Astrocyte of the spinal cord (primary cell): ENCODE measurements at regions not wholly inside any gene's neighbourhood (a gene's known extent, or its start where the extent isn't known, plus 50 kb on each side); places are given as distances from the start of the nearest gene placed in this dataset.
A peak's percentile ranks its signal among the peaks of the same experiment; 100 is the strongest.

Source experiments
- DNase-seq: peaks from one replicate; pipeline ENCODE4 v3.0.0; 2011; ENCODE audit warnings: low read depth, low spot score
- H3K4me3 ChIP-seq: 2 replicates; pipeline ENCODE4 v1.5.1; 2011; ENCODE audit warnings: low read depth, mild to moderate bottlenecking, low read length, moderate library complexity
- in situ Hi-C: cut with HindIII; loops from 2 replicates; pipeline ENCODE4 v1.10.0; 2017; ENCODE audit warnings: low sequenced_read_pairs
- TF ChIP-seq, protein P1 (sequence below): IDR thresholded peaks from 2 replicates; pipeline ENCODE4 v1.5.1; 2012; ENCODE audit warnings: low read depth, mild to moderate bottlenecking, low read length, inconsistent platforms

DNA sequence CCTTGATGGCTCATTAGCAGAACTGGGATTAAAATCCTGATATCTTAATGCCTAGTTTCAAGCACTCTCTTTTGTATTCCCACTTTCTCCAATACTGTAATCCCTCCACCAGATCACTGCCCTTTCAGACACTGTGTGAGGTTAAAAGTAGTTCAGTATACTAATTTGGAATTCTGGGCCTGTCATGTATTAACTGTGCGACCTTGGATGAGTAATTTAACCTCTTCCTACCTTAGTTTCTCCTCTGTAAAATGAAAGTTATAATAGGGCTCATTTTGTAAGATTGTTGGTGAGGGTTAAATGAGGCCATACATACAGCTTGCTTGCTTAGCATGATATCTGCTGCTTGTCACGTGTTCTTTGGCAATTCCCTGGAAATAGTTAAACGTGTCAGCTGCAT is 207.3 kb upstream of the HS3ST1 start:
- in situ Hi-C loops: no loop called here
- H3K4me3 ChIP-seq: no peak overlapping the region
- no peak for DNase-seq
- TF ChIP-seq, protein P1, sequence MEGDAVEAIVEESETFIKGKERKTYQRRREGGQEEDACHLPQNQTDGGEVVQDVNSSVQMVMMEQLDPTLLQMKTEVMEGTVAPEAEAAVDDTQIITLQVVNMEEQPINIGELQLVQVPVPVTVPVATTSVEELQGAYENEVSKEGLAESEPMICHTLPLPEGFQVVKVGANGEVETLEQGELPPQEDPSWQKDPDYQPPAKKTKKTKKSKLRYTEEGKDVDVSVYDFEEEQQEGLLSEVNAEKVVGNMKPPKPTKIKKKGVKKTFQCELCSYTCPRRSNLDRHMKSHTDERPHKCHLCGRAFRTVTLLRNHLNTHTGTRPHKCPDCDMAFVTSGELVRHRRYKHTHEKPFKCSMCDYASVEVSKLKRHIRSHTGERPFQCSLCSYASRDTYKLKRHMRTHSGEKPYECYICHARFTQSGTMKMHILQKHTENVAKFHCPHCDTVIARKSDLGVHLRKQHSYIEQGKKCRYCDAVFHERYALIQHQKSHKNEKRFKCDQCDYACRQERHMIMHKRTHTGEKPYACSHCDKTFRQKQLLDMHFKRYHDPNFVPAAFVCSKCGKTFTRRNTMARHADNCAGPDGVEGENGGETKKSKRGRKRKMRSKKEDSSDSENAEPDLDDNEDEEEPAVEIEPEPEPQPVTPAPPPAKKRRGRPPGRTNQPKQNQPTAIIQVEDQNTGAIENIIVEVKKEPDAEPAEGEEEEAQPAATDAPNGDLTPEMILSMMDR: no peak

DNA sequence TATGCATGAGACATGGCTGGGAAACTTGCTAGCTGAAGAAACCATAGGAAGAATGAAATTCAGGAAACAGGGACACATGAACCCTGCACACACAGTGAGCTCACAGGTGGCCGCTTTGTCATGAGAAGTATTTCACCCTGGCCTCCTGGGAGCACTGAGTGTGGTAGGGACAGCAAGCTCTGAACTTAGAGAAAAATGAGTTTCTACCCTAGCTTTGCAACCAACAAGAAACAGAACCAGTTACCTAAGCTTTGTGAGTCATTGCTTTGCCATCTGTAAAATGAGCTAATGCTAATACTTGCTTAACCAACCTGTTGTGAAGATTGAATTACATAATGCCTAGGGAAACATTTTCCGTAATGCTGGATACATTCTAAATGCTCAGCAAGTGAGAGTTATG is 206.6 kb upstream of the HS3ST1 start:
- TF ChIP-seq, protein P1: no peak
- in situ Hi-C loops: no loop called here
- no peak overlapping the region for H3K4me3 ChIP-seq
- DNase-seq: peak; percentile 90

DNA sequence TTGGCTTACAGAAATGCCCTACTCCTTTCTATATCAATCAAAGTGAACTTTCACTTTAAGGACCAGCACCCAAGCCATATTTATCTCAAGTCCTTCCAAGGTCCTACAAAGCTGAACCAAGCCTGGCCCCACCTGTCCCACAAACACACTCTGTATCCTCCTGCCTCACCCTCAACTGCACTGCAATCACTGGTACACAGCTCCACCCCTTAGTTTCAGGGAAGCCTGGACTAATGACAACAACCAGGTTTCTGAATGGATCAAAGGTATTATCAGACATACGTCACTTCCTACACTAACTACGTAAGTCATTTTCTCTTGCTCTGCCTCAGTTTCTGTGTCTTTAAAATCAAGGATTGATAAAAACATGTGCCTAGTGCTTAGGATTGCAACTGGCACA is 205.6 kb upstream of the HS3ST1 start:
- no peak overlapping the region for H3K4me3 ChIP-seq
- in situ Hi-C loops: no loop called here
- TF ChIP-seq, protein P1: no peak
- no peak for DNase-seq

DNA sequence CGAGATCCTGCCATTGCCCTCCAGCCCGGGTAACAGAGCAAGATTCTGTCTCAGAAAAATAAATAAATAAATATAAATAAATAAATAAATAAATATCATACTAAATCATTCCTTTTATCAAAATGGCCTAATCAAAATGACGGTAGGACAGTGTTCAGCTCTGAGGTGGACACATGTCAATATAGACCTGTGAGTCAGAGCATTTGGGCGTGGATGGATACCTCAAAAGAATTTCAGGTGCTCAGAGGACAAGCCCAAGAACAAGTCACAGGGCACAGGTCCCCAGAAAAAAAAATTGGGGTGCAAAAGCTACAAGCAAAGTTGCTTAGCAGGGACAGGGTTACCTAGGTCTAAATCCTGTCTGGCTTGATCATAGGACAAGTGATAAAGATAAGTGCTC is 204.7 kb upstream of the HS3ST1 start:
- DNase-seq: no peak
- in situ Hi-C loops: no loop called here
- TF ChIP-seq, protein P1: no peak
- H3K4me3 ChIP-seq: no peak overlapping the region

DNA sequence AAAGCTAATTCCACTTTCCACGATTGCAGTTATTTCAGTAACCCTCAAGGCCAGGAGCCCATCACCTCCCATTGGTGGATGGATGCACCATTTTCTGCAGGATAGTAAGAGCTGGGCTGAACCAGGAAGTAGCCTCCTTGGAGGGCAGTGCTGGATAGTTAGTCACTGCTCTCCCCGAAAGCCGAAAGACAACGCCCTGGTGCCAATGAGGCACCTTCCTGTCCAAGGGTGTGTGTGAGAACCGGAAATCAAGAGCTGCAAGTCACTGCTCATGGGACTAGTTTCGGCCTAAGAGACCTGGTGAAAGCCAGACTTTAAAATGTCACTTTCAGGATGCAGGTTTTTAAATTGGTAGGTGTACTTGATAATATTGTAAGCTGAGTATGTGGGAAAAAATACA is 203.8 kb upstream of the HS3ST1 start:
- DNase-seq: no peak
- no peak overlapping the region for H3K4me3 ChIP-seq
- TF ChIP-seq, protein P1: no peak
- in situ Hi-C loops: no loop called here

DNA sequence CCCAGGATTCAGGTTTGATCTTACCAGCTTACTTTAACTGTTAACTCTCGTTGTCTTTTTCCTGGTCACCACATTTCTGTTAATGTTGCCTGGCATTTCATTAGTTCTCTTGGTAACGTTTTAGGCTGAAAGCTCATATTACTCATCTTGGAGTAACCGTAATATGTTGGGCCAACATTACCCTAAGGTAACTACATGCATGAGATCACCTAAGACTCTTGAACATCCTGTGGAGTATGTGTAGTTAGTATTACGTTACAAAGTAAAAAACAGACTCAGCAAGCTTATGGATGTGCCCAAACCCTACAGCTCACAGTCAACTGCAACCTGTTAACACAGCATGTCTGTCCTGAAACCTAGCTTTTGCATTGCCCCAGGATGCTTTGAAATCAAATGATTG is 203.3 kb upstream of the HS3ST1 start:
- TF ChIP-seq, protein P1: no peak
- H3K4me3 ChIP-seq: no peak overlapping the region
- no peak for DNase-seq
- in situ Hi-C loops: no loop called here

DNA sequence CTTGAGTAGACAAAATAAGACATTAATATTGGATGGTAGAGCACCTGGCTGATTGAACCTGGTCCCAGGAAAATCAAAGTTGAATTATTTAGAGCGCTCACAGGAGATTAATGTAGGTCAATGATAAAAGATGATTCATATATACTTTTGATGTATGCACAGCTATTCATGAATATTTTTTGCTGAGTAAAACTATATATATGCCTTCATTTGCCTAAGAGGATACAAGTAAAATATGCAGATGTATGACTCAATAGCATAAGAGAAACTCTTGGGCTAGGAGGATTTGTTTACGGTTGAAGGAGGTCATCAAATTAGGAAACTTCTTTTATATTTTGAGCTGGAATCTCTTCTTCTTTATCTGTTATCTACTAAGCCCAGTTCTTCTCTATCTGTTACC is 202.7 kb upstream of the HS3ST1 start:
- no peak overlapping the region for H3K4me3 ChIP-seq
- in situ Hi-C loops: no loop called here
- no peak for DNase-seq
- TF ChIP-seq, protein P1: no peak
